Ovary (tissue), 1 donor: ENCODE measurements at regions not wholly inside any gene's neighbourhood (a gene's known extent, or its start where the extent isn't known, plus 50 kb on each side); places are given as distances from the start of the nearest gene placed in this dataset.

Experiments used
- EP300 ChIP-seq: sonication (generic); formaldehyde crosslinking; IDR thresholded peaks from one replicate; pipeline ENCODE4 v1.6.1; 2017; ENCODE audit warnings: antibody characterized with exemption
- POLR2A ChIP-seq: fragments of 450-650 bp; IDR thresholded peaks from one replicate; pipeline ENCODE4 v1.6.1; 2017; ENCODE audit warnings: antibody characterized with exemption, mild to moderate bottlenecking, moderate library complexity

- TF ChIP-seq EP300 (no peak), POLR2A (no peak)
These were observed 263.8 kb downstream of the ALDH8A1 start for GRCh38 chr6:134686071-134686470.
